Adrenal gland (tissue), 9 donors: ENCODE measurements at regions not wholly inside any gene's neighbourhood (a gene's known extent, or its start where the extent isn't known, plus 50 kb on each side); places are given as distances from the start of the nearest gene placed in this dataset.

ENCODE experiments used
- DNase-seq, 7 donors: peaks; one replicate each; pipeline ENCODE4 v3.0.0-alpha.2; 2019 to 2020
- H3K27ac ChIP-seq, 5 donors: fragments of 200-600 bp; sonication (generic) in 4 of 5; 1 replicate in 3 of 5; 2 replicates in 2 of 5; pipeline versions ENCODE4 v1.5.1 to v1.8.0; 2016 to 2020; ENCODE audit warnings: mild to moderate bottlenecking in 1 of 5
- H3K27me3 ChIP-seq: fragments of 200-600 bp; 2 replicates; pipeline ENCODE4 v1.8.0; 2021
- H3K36me3 ChIP-seq, 2 donors: fragments of 200-600 bp; replicated peaks in 1 of 2; 1 replicate in 1 of 2; 2 replicates in 1 of 2; pipeline versions ENCODE4 v1.5.1 to v1.8.0; 2018 to 2022
- H3K4me1 ChIP-seq, 2 donors: fragments of 200-600 bp; replicated peaks in 1 of 2; 1 replicate in 1 of 2; 2 replicates in 1 of 2; pipeline versions ENCODE4 v1.5.1 to v1.8.0; 2018 to 2021
- H3K4me3 ChIP-seq, 4 donors: fragments of 200-600 bp; sonication (generic) in 3 of 4; one replicate each; pipeline ENCODE4 v1.5.1; 2016 to 2018
- H3K9me3 ChIP-seq, 3 donors: fragments of 200-600 bp; sonication (generic) in 1 of 3; replicated peaks in 1 of 3; 1 replicate in 2 of 3; 2 replicates in 1 of 3; pipeline versions ENCODE4 v1.5.1 to v1.8.0; 2016 to 2021
- CTCF ChIP-seq, 6 experiments: fragments of 450-650 bp in 4 of 6; fragments of 200-600 bp in 2 of 6; sonication (generic) in 1 of 6; IDR thresholded peaks; 1 replicate in 5 of 6; 2 replicates in 1 of 6; pipeline versions ENCODE4 v1.5.1 to v1.8.0; 2016 to 2021; ENCODE audit warnings: antibody characterized with exemption in 6 of 6, mild to moderate bottlenecking in 2 of 6, moderate library complexity in 1 of 6
- POLR2A ChIP-seq, 2 donors: fragments of 450-650 bp; IDR thresholded peaks; one replicate each; pipeline ENCODE4 v1.6.1; 2017; ENCODE audit warnings: antibody characterized with exemption in 2 of 2, mild to moderate bottlenecking in 2 of 2, moderate library complexity in 1 of 2
- WGBS, 4 donors: extraction: QIAGEN DNeasy Blood & Tissue Kit in 2 of 4; methylation state at CpG; one replicate each; pipeline versions ENCODE4 v1.1.5 to v1.1.7; 2013 to 2017; 5-methylcytosine and 5-hydroxymethylcytosine counted together
- intact Hi-C, 2 donors: fragments of 100-400 bp; cut with DNase I; formaldehyde crosslinking; loops; one replicate each; pipeline versions ENCODE4 v1.14.1 to v1.15.0; 2022 to 2023
- donor health status: healthy with polysubstance abuse.
- donor health status: Bipolar disorder and iron deficiency.
- donor health status: DM: yes; HTN: yes; CAD: no.
- donor health status: DM: no; HTN: no; CAD: no.
- donor health status: DM: no; HTN: no; CAD: no.

DNA sequence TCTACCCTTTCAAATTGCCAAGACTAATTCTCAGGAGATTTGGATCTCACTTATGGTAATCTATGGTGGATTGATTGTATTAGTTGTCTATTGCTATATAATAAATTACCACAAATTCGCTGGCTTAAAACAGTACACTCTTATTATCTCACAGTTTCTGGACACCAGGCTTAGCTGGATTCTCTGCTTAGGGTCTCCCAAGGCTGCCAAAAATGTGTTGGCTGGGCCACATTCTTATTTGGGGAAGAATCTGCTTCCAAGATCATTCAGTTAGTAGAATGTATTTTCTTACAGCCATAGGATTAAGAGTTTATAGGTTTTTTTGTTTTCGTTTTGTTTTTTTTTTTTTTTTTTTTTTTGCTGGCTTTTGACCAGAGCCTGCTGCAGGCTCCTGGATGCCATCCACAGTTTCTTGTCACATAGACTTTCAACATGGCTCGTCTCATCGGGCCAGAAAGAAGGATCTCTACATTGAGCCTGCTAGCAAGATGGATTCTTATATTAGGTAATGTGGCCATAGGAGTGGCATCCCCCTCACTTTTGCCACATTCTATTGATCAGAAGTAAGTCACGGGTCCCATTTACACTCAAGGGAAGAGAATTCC is 415.3 kb downstream of the KIF2B start:
- DNase-seq, result no peak
- Histone ChIP-seq H3K4me1 (no peaks in the 10 kb centered on the region), H3K4me3 (no peak overlapping the region), H3K27ac (no peak overlapping the region), H3K36me3 (no peaks in the 10 kb centered on the region), H3K27me3 (no peaks in the 10 kb centered on the region), H3K9me3 (no peaks in the 10 kb centered on the region)
- 49 to 73% (median 62%) methylated on average over 5 of the region's 5 CpGs for WGBS, 4 donors
- intact Hi-C loops, result no loop called here
- TF ChIP-seq POLR2A (IDR thresholded peaks at IDR 0.05) (no peak), CTCF (IDR thresholded peaks at IDR 0.05) (no peak)

DNA sequence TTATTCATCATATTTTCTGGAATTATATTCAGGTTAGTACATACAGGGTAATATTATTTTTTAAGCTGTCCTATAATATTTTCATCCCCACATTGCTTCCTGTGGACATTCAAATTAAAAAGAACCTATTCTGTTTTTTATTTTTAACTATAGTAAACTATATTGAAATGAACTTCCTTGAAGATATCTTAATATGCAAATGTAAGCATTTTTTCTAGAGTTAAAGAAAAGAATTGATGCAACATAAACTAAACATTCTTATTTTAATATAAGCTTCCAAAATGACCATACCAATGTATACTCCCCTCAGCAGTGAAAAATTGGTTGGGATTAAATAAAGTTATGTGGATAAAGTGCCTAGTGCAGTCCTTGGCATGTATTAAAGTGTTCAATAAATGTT is 416.6 kb downstream of the KIF2B start:
- TF ChIP-seq CTCF (IDR thresholded peaks at IDR 0.05) (no peak), POLR2A (IDR thresholded peaks at IDR 0.05) (no peak)
- Histone ChIP-seq H3K36me3 (no peaks in the 10 kb centered on the region), H3K4me3 (no peak overlapping the region), H3K4me1 (no peaks in the 10 kb centered on the region), H3K9me3 (no peaks in the 10 kb centered on the region), H3K27ac (no peak overlapping the region), H3K27me3 (no peaks in the 10 kb centered on the region)
- intact Hi-C loops, result no loop called here
- no peak for DNase-seq

GRCh38 chr17:54255696-54256095 is 433.0 kb downstream of the KIF2B start:
- TF ChIP-seq CTCF (IDR thresholded peaks at IDR 0.05) (no peak), POLR2A (IDR thresholded peaks at IDR 0.05) (no peak)
- Histone ChIP-seq H3K27ac (no peak overlapping the region), H3K4me3 (no peak overlapping the region), H3K36me3 (no peaks in the 10 kb centered on the region), H3K27me3 (no peaks in the 10 kb centered on the region), H3K4me1 (no peaks in the 10 kb centered on the region), H3K9me3 (no peaks in the 10 kb centered on the region)
- no peak for DNase-seq
- intact Hi-C loops, result no loop called here
- WGBS, 4 donors, result 73 to 86% (median 80%) methylated on average over 3 of the region's 3 CpGs

DNA sequence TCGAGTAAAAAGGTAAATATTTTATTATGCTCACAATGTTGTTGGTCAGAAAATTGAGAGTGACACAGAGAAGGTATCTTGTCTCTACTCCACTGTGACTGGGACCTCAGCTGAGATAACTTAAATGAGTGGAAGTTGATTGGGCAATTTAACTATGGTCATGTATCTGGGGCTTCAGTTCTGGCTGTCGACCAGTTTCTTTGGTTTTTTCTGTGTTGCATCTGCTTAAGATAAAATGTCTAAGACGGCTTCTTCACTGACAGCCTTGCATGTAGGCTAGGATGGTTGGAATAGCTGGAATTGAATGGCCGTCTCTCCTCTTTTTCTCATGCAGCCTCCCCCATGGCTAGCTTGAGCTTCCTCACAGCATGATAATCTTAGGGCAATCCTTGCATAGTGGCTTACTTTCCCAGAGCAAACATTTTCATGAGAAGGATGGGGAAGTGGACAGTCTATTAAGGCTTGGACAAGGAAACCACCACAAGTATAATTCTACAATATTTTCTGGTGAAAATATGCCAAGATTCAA is 433.7 kb downstream of the KIF2B start:
- no peaks in the 10 kb centered on the region for H3K27me3 ChIP-seq
- H3K4me3 ChIP-seq, result no peak overlapping the region
- H3K36me3 ChIP-seq, result no peaks in the 10 kb centered on the region
- no peak for DNase-seq
- TF ChIP-seq CTCF (IDR thresholded peaks at IDR 0.05) (no peak), POLR2A (IDR thresholded peaks at IDR 0.05) (no peak)
- intact Hi-C loops, result no loop called here
- no peaks in the 10 kb centered on the region for H3K4me1 ChIP-seq
- H3K9me3 ChIP-seq, result no peaks in the 10 kb centered on the region
- WGBS, 4 donors, result 46 to 56% (median 53%) methylated on average over 4 of the region's 4 CpGs
- H3K27ac ChIP-seq, result no peak overlapping the region
